COLO829 (cell line): ENCODE measurements at regions not wholly inside any gene's neighbourhood (a gene's known extent, or its start where the extent isn't known, plus 50 kb on each side); places are given as distances from the start of the nearest gene placed in this dataset.

Experiments used
- DNase-seq: peaks from one replicate; pipeline ENCODE4 v3.0.0; 2012; ENCODE audit warnings: low spot score

DNA sequence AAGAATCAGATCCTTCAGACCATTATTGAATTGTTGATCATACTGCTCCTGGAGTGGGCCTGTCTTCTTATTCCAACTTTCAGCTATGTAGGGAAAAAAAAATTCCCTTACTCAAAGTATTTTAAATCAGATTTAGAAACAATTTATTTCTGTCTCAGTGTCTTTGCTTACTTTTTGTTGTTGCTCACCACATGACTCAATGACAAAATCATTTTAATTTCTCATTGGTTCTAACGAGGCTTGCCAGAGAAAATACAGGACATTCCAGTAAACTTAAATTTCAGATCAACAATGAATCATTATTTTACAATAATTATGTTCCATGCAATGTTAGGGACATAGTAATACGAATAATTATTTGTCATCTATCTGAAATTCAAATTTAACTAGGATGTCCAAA is 748.5 kb upstream of the CBLB start:
- DNase-seq: no peak

DNA sequence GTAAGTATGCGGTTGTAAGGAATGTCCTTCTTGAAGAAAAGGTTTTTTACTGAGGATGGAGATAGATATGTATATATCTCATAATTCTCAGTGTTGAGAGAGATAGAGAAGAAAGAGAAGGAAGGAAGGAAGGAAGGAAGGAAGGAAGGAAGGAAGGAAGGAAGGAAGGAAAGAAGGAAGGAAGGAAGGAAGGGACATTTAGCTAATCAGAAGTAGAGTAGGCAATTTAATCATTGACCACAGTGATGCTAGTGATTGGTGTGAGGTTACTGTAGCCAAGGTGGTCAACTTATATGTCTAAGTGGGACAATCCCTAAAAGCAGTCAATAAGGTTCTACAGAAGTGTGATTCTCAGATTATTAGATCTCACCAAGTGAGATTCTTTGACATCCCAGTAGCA is 751.8 kb upstream of the CBLB start:
- no peak for DNase-seq

DNA sequence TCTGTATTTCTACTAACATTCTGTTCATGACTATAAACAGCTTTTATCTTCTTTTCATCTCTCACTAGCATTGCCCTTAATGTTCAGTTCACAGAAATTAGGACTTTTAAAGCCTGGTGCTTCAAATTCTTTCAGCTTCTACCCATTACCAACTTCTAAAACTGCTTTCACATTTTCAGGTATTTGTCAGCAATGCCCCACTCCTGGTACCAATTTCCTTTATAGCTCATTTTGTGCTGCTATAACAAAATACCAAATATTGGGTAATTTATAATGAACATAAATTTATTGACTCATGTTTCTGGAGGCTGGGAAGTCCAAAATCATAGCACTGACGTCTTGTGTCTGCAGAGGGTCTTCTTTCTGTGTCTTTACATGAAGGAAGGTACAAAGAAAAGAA is 753.1 kb upstream of the CCDC54 start:
- no peak for DNase-seq

DNA sequence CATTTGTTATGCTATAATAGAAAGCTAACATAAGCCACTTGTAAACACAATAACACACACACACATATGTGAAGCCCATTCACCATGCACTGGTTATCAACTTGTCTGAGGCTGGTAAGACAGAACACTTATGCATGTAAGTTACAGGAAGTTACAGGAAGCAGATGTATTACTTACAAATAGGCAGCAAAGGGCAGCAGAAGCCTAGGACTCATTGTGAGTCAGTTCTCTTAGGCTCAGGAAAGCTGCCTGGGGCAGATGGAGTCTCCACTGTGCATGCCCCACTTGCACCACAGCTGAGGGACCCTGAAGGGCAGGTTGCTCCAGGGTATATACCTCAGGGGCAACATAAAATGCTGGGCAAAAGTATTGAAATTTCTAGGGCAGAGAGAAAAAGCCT is 748.8 kb upstream of the CCDC54 start:
- DNase-seq: no peak

DNA sequence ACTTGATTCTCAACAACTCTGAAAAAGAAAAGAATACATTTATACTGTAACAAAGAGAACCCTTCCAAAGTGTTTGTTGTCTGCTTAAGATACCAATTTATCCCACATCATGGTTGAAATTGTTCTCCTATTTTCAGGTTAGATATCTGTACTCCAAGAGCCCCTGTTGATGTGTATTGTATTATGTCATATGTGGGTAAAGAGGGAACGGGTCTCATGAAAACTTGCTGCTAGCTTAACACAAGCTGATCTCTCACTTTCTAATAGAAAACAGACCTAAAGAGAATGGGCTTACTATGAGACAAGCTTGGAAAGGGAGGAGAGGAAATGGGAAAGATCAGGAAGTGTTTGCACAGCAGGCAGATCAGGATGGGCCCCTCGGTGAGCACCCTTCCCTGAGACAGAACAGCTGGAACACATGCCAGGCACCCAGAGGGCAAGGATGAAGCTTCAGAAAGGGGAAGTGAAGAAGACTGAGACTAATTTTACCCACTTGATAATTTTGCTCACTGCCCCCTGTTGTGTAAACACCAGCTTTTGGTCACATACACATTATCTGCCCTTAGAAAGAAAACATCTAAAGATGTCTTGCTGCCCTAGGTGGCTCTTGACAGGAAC is 747.9 kb upstream of the CCDC54 start:
- DNase-seq: no peak

DNA sequence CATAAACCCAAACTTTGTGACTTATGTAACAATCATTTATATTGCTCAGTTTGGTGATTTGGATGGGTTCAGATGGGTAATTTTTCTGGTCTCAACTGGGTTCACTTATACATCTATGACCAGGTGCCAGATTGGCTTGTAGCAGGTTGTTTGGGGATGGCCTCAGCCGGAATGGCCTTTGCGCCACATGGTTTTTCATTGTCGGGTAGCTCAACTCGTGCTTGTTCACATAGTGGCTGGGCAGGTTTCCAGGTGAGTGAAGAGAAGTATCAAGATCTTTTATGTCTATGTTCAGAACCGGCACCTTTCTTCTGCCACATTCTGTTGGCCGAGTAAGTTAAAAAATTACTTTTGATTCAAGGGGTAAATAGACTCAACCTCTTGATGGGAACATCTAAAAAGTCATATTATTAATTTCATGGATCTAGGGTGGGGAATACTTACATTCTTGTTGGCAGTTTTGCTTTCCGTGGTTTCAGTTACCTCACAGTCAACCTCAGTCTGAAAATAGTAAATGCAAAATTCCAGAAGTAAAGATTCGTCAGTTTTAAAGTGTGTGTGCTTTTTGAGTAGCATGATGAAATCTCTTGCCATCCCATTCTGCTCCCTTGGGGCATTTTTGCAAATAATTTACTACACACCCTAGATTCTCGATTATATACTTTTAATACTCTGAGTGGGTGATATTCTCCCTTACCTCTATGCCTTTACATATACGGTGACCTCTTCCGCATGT is 745.7 kb upstream of the CCDC54 start:
- no peak for DNase-seq

DNA sequence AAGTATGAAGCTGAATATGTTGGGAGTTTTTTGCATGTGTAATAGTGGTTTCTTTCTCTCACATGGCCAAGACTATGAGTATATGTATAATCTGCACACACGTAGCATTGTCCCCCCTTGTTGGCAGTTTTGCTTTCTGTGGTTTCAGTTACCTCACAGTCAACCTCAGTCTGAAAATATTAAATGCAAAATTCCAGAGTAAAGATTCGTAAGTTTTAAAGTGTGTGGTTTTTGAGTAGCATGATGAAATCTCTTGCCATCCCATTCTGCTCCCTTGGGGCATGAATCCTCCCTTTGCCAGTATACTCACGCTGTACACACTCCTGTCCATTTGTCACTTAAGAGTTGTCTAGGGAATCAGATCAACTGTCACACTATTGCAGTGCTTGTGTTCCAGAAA is 742.0 kb upstream of the CCDC54 start:
- no peak for DNase-seq

DNA sequence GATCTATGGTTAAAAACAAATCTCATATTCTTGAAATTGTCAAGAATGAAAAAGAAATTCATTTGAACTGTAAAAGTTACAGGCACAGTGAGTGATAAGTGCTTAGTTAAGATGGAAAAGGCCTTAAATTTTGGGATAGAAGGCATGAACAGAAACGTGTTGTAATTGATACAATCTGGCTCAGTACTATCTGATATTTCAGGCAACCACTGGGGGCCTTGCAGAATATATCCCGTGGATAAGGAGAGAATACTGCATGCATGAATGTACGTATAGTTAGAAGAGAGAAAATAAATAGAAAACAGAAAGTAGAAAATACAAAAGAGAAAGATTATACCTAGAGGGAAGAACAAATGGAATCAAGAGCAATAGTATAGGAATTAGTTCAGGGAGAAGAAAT is 741.4 kb upstream of the CCDC54 start:
- no peak for DNase-seq

DNA sequence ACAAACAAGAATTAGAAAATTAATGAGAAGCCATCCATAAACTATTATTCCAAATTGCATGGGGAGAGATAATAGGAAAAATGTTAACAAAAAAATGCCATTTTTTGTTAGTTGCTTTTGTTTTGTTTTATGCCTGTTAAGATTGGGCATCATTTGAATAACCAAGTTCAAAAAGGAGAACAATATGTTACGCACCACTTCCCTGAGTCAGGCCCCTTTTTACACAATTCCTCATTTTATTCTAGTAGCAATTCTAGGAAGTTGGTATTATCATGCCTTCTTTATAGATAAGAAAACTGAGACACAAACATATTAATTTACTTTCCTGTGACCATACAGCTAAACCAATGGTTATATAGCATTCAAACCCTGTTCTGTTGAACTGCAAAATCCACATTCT is 736.9 kb upstream of the CCDC54 start:
- DNase-seq: no peak

DNA sequence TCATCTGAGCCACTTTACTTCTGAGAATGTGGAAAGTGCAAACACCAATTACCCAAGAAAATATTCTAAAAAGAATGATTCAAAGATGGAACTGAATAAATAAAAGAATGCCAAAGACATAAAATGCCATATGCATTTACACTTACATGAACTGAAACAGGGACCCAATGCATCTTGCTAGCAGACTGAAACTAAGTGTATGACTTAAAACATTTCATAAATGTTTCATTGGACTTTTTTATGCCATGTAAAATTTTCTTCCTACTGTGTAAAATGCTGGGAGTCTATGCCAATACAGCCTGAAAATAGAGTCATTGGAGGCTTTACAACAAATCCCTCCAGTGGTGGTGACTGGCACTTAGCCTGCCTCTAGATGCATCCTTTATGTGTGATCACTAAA is 735.1 kb upstream of the CCDC54 start:
- no peak for DNase-seq

DNA sequence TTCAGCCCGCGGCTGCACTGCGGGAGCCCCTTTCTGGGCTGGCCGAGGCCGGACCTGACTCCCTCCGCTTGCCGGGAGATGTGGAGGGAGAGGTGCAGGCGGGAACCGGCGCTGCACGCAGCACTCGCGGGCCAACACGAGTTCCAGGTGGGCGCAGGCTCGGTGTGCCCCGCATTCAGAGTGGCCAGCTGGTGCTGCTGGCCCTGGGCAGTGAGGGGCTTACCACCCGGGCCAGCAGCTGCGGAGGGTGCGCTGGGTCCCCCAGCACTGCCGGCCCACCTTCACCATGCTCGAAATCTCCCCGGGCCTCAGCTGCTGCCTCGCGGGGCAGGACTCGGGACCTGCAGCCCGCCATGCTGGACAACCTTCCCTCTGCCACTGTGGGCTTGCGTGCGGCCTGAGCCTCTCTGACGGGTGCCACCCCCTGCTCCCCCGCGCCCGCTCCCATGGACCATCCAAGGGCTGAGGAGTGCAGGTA is 733.5 kb upstream of the CCDC54 start:
- DNase-seq: no peak

DNA sequence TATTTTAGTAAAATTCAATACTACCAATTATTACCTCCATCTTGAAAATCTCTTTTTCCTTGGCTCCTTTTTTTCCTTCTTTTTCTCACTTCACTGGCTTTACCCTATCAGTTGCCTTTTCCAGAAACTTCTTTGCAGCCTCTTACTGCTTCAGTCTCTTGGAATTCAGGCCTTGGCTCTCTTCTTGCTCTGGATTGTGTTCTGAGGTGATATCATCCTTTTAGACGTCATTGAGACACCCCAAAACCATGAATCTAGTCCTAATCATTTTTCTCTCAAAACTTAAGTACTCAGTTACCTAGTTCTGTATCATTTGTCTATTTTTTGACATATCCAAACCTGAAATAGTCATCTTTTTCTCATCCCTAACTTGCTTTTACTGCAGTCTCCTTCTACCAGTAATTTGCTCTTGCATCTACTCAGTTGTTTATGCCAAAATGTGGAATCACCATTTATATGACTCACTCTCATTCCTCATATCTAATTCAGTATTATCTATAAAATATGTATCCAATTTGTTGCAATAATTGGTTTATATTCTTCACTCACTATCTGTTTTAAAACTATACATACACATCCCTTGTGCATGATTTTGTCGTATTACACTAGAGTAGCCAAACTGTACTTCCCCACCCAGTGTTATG is 703.2 kb upstream of the CCDC54 start:
- DNase-seq: no peak

DNA sequence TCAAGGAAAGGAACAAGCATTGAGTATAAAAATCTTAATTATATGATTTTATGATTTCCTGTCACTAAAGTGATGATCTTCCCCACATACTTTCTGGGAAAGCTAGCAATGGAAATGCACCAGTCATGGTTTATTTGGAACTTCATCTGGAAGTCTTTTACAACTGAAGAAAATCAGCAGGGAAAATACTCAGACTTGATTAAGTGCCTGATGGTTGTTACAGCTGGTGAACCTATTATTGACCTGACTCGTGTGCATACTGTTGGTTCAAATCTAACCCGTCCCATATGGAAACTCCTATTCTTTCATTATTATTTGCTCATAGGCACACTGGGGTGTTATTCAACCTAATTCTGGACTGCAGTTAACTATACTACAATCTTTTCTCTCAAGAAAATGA is 701.8 kb upstream of the CCDC54 start:
- no peak for DNase-seq

DNA sequence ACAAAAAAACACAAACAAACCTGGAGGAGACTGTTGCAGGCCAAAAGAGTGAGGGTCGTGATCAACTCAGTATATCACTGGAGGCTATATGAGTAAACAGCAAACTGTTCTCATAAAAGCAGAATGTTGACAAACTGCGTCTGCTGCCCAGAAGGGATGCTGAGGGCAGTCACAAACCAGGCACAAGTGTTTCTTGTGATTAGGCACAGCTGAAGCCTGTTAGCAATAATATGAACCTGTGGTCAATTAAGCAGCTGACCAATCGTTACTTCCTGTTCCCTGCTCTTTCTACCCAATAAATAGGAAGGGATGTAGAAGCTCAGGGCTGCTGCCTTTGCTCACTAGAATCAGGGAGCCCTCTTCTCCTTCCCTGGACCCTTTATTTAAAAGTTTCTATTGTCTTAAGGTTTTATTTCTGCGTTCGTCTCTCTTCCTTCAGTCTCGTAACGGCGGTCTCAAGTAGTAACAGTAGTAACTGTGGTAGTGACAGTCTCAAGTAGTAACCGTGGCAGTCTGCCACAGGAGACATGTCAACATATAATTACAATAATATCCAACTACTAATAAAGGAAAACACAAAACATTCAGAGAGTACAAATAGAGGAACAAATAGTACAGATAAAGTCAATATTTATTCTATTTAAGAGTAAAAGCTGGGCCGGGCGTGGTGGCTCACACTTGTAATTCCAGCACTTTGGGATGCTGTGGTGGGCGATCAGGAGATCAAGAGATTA is 698.4 kb upstream of the CCDC54 start:
- no peak for DNase-seq

DNA sequence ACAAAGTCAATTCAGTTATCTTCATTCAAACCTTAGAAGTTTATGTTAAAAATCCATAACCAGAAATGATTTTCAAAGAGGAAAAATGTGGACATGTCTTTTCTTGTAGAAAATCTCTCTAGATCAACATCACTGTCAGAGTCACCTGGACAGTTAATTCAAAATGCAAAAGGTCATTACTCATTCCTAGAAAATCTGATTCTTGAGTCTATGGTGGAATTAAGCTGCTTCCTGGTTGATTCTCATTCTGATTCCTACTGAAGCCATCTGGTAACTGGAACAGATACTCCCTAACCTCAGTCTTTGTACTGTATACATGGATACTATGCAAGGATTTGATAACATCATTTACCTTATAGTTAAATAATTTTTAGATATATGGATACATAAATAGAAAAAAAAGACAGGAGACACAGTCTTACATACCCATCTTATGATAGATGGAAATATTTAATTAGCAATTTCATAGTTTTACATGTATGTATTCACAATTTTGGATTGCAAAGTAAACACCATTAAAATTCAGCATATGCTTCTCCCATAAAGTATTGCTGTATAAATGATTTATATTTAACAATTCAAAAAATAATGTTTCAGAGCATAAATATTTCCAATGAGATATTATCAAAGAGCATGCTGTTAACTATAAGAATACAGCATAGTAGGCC is 693.2 kb upstream of the CCDC54 start:
- no peak for DNase-seq

DNA sequence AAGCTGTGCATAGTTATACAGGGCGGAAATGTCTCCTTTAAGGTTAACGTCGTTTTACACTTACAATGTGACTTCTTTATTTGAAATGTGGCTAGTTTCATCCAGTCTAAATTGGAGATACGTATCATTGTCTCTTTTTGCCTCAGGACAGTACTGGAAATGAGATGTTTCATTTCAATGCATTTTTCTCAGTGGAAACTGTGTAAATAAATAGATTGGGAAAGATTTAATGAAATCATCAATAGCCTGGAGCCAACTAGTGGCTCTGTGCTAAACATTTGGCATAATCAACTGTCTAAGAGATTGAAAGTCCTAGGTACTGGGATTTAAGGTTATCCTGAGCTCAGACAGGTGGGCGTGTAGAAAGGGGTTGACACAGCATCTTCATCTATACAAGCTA is 691.5 kb upstream of the CCDC54 start:
- DNase-seq: no peak

DNA sequence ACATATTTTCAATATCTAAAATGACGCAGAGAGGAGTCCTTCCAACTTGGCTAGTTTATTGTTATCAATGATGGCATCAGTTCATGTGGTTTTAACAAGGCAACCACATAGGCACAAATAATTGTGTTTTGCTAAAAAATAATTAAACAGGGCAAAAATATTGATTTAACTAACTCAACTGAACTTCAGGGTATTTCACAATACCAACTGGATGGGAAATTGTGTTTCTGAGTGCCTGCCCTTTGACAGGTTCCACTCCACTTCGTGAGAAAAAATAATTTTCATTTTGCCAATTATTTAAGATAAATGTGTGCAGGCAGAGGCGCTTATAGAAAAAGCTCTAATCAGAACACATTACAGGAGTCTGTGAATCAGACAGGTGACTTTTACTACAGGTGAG is 689.3 kb upstream of the CCDC54 start:
- DNase-seq: no peak

DNA sequence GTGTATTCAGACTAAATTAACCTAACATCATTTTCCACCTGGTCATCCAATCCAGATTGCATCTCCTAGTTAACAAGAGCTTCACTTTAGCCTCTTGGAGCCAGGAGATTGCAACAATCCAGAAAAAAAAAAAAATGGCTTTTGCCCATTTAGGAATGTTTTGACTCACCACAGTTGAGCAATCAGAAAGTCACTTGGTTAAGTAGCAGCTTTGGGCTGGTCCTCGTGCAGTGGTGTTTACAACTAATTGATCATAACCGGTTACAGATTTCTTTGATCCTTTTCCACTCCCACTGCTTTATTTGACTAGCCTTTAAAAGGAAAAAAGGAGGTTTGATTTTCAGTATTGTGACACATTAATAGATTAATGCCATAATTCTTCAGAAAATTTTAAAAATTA is 688.8 kb upstream of the CCDC54 start:
- DNase-seq: peak; percentile 38

DNA sequence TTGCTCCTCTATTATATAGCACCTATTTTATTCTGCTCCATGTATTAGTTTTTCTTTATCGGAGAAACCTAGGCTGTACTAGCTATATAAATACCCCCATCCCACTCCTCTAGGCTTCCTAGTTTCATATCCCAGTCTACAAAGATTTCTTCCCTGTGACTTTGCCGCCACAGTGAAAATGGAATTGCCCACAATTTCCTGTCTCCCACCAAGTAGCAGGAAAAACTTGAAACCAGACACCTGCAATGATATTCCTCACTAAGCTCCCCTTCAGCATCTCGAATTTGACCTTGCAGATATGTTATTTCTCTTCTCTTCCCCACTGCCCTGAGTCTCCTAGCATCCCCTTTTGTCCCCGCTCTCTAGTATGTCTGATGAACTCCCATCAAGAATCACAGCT is 685.8 kb upstream of the CCDC54 start:
- no peak for DNase-seq

DNA sequence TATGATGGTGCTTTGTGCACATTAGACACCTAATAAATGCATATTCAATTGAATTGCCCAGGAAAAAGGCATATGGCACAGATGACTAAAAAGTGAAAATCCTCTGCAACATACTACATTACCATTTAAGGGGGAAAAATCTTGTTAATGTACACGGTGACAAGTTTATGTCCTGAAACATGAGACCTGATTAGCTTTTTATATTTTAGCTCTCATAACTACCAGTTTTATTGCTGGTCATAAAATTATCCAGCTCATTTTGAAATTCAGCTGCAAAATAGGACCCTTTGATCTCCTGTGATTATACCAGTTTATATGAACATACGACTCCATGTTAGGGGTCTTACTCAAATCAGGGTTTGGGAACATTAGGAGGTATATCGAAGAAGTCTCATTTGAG is 684.6 kb upstream of the CCDC54 start:
- DNase-seq: no peak

DNA sequence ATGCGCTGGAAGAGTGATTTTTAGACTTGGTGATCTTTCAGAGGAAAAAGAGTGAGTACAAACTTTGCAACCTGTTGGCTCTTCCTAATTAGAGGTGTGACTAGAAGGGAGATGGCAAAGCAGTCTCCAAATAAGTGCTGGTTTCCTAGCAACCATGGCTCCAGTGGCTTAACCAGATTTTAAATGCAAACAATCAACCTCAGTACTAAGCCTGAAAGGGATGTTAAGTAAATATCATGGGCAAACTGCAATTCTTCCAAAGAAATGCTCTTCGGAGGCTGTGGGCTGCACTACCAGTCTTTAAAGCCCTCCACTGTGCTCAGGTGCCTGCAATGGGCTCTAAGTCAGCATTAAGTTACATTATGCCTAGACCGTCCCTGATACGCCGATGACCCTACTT is 678.1 kb upstream of the CCDC54 start:
- no peak for DNase-seq

DNA sequence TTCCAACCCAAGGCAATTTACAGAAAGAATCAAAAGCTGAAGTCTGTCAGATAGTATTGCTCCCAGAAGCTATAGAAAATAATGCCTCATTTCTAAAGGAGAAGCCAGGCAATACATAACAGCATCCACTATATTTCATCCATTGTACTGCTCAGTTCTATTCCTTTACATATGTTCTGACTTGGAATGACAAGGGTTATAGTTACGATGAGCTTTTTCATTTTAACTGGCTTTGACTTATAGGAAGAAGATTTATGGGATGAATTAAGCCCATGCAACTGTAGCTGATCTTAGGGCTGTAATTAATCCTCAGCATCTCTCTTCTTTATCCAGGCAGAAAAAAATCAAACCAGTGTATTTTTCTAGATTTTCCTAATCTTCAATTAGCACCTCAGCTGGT is 676.3 kb upstream of the CCDC54 start:
- DNase-seq: no peak
